HCT116 (cell line): ENCODE measurements at regions not wholly inside any gene's neighbourhood (a gene's known extent, or its start where the extent isn't known, plus 50 kb on each side); places are given as distances from the start of the nearest gene placed in this dataset.

Source experiments
- CTCF ChIP-seq, 3 experiments: fragments of 200-600 bp in 1 of 3; sonication (generic) in 1 of 3; IDR thresholded peaks in 2 of 3; conservative IDR thresholded peaks in 1 of 3; 2 replicates each; pipeline ENCODE4 v1.5.1; 2012 to 2017; ENCODE audit warnings: low read depth in 2 of 3, low read length in 2 of 3, antibody characterized with exemption in 1 of 3, borderline replicate concordance in 1 of 3, control low read depth in 1 of 3, mild to moderate bottlenecking in 1 of 3, mixed read lengths in 1 of 3, mixed run types in 1 of 3, moderate library complexity in 1 of 3; ENCODE audit not compliant: insufficient read depth in 1 of 3
- EGR1 ChIP-seq: IDR thresholded peaks from 2 replicates; pipeline ENCODE4 v1.6.1; 2012; ENCODE audit warnings: low read depth
- ELF1 ChIP-seq: IDR thresholded peaks from 2 replicates; pipeline ENCODE4 v1.6.1; 2012; ENCODE audit warnings: low read depth, borderline replicate concordance
- EZH2phosphoT487 ChIP-seq: fragments of 200-600 bp; IDR thresholded peaks from 2 replicates; pipeline ENCODE4 v1.6.1; 2018; ENCODE audit warnings: antibody characterized with exemption, borderline replicate concordance
- MAX ChIP-seq: IDR thresholded peaks from 2 replicates; pipeline ENCODE4 v1.6.1; 2012
- POLR2A ChIP-seq: IDR thresholded peaks from 2 replicates; pipeline ENCODE4 v1.7.0; 2011; ENCODE audit warnings: borderline replicate concordance; ENCODE audit not compliant: insufficient read depth, insufficient read length; ENCODE audit errors: extremely low read depth
- POLR2AphosphoS5 ChIP-seq: IDR thresholded peaks from 2 replicates; pipeline ENCODE4 v1.6.1; 2011; ENCODE audit warnings: mild to moderate bottlenecking, low read depth, low read length, moderate library complexity
- RAD21 ChIP-seq: IDR thresholded peaks from 2 replicates; pipeline ENCODE4 v1.6.1; 2012; ENCODE audit warnings: low read depth, mild to moderate bottlenecking
- SP1 ChIP-seq: IDR thresholded peaks from 2 replicates; pipeline ENCODE4 v1.6.1; 2012; ENCODE audit warnings: low read depth
- ZFX ChIP-seq: fragments of 450-650 bp; IDR thresholded peaks from 2 replicates; pipeline ENCODE4 v1.6.1; 2017
- TF ChIP-seq, protein P1 (sequence below): IDR thresholded peaks from 2 replicates; pipeline ENCODE4 v1.6.1; 2012; ENCODE audit warnings: low read depth
- TF ChIP-seq, protein P2 (sequence below): IDR thresholded peaks from 2 replicates; pipeline ENCODE4 v1.6.1; 2012
- TF ChIP-seq, protein P3 (sequence below): IDR thresholded peaks from 2 replicates; pipeline ENCODE4 v1.6.1; 2011; ENCODE audit warnings: mild to moderate bottlenecking, low read length, moderate library complexity; ENCODE audit not compliant: insufficient replicate concordance; ENCODE audit errors: extremely low read depth

DNA sequence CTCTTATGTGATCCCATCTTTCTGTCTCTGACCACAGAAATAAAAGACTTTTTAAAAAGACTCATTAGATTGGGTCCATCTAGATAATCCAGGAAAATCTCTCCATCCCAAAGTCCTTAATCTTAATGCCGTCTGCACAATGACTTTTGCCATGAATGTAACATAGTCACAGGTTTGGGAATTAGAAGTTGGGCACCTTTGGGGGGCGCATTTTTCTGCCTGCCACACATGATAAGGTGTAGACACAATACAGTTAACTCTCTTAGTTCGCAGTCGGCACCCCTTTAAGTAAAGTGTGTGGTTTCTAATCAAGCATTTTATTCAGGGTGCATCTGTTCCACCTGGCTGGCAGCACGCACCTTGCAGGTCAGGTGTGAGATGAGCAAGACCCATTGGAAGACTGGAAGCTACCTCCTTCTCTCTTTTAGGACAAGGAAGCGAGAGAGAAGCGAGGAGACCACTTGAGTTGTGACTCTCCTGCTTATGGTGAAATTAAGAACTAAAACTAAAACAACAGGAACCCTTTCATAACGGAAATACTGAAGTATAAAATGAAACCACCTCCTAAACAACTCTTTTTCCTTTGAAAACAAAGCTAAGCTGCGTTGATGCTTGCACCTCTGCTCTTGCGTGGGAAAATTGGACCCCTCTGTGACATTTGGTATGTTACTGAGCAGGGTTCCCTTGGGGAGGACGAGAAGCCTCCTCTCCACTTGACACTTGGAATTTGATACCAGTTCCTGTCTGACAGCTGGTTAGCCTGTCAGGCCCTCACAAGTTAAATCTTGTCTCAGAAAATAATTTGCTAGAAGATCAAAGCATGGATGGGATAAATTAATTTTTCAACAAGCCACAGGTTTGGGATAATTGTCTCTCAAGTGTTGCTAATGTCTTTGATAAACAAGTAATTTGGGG is 304.6 kb upstream of the DMRT1 start:
- TF ChIP-seq CTCF (IDR thresholded peaks at IDR 0.05 in 2 of 3, conservative IDR thresholded peaks at IDR 0.05 in 1 of 3; ENCODE audit: borderline replicate concordance in 1 of 3, insufficient read depth in 1 of 3, low read depth in 2 of 3, low read length in 2 of 3) (no peak), MAX (no peak), POLR2A (no peak), ZFX (no peak), POLR2AphosphoS5 (no peak), RAD21 (no peak), SP1 (no peak), EZH2phosphoT487 (no peak), ELF1 (no peak), EGR1 (no peak)
- TF ChIP-seq, protein P1, sequence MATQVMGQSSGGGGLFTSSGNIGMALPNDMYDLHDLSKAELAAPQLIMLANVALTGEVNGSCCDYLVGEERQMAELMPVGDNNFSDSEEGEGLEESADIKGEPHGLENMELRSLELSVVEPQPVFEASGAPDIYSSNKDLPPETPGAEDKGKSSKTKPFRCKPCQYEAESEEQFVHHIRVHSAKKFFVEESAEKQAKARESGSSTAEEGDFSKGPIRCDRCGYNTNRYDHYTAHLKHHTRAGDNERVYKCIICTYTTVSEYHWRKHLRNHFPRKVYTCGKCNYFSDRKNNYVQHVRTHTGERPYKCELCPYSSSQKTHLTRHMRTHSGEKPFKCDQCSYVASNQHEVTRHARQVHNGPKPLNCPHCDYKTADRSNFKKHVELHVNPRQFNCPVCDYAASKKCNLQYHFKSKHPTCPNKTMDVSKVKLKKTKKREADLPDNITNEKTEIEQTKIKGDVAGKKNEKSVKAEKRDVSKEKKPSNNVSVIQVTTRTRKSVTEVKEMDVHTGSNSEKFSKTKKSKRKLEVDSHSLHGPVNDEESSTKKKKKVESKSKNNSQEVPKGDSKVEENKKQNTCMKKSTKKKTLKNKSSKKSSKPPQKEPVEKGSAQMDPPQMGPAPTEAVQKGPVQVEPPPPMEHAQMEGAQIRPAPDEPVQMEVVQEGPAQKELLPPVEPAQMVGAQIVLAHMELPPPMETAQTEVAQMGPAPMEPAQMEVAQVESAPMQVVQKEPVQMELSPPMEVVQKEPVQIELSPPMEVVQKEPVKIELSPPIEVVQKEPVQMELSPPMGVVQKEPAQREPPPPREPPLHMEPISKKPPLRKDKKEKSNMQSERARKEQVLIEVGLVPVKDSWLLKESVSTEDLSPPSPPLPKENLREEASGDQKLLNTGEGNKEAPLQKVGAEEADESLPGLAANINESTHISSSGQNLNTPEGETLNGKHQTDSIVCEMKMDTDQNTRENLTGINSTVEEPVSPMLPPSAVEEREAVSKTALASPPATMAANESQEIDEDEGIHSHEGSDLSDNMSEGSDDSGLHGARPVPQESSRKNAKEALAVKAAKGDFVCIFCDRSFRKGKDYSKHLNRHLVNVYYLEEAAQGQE = no peak
- TF ChIP-seq, protein P2, sequence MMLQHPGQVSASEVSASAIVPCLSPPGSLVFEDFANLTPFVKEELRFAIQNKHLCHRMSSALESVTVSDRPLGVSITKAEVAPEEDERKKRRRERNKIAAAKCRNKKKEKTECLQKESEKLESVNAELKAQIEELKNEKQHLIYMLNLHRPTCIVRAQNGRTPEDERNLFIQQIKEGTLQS = no peak
- TF ChIP-seq, protein P3, sequence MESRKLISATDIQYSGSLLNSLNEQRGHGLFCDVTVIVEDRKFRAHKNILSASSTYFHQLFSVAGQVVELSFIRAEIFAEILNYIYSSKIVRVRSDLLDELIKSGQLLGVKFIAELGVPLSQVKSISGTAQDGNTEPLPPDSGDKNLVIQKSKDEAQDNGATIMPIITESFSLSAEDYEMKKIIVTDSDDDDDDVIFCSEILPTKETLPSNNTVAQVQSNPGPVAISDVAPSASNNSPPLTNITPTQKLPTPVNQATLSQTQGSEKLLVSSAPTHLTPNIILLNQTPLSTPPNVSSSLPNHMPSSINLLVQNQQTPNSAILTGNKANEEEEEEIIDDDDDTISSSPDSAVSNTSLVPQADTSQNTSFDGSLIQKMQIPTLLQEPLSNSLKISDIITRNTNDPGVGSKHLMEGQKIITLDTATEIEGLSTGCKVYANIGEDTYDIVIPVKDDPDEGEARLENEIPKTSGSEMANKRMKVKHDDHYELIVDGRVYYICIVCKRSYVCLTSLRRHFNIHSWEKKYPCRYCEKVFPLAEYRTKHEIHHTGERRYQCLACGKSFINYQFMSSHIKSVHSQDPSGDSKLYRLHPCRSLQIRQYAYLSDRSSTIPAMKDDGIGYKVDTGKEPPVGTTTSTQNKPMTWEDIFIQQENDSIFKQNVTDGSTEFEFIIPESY = no peak
